Lung (tissue), 11 donors: ENCODE measurements at regions not wholly inside any gene's neighbourhood (a gene's known extent, or its start where the extent isn't known, plus 50 kb on each side); places are given as distances from the start of the nearest gene placed in this dataset.
A peak's percentile ranks its signal among the peaks of the same experiment; 100 is the strongest.

Experiments
- ATAC-seq: fragments of 200-7000 bp; cut with Tn5 transposase; one replicate; pipeline ENCODE4 v1.9.1; 2020; ENCODE audit warnings: moderate number of reproducible peaks; ENCODE audit not compliant: insufficient read depth, low FRiP score
- DNase-seq, 3 donors: peaks; one replicate each; pipeline ENCODE4 v3.0.0-alpha.2; 2013 to 2017
- H3K27ac ChIP-seq, 2 donors: one replicate each; pipeline ENCODE4 v1.5.1; 2013; ENCODE audit warnings: mild to moderate bottlenecking in 2 of 2, moderate library complexity in 2 of 2, control low read depth in 1 of 2, inconsistent platforms in 1 of 2, low read depth in 1 of 2, low read length in 1 of 2
- H3K27me3 ChIP-seq, 3 donors: one replicate each; pipeline ENCODE4 v1.5.1; 2013; ENCODE audit warnings: low read length in 2 of 3; ENCODE audit not compliant: control insufficient read depth in 3 of 3, insufficient read depth in 3 of 3
- H3K36me3 ChIP-seq, 4 donors: one replicate each; pipeline ENCODE4 v1.5.1; 2013; ENCODE audit warnings: low read length in 4 of 4, mild to moderate bottlenecking in 1 of 4, moderate library complexity in 1 of 4; ENCODE audit not compliant: control insufficient read depth in 4 of 4, insufficient read depth in 4 of 4
- H3K4me1 ChIP-seq, 5 donors: one replicate each; pipeline ENCODE4 v1.5.1; 2013; ENCODE audit warnings: low read length in 5 of 5, mild to moderate bottlenecking in 2 of 5, moderate library complexity in 1 of 5; ENCODE audit not compliant: control insufficient read depth in 5 of 5, insufficient read depth in 5 of 5
- H3K4me3 ChIP-seq: one replicate; pipeline ENCODE4 v1.5.1; 2013; ENCODE audit warnings: mild to moderate bottlenecking, control low read depth, moderate library complexity
- H3K9ac ChIP-seq, 2 donors: one replicate each; pipeline ENCODE4 v1.5.1; 2013; ENCODE audit warnings: low read length in 2 of 2, control low read depth in 1 of 2; ENCODE audit not compliant: insufficient read depth in 1 of 2
- H3K9me3 ChIP-seq, 4 donors: one replicate each; pipeline ENCODE4 v1.5.1; 2013; ENCODE audit warnings: low read length in 3 of 4, mild to moderate bottlenecking in 1 of 4, moderate library complexity in 1 of 4; ENCODE audit not compliant: control insufficient read depth in 4 of 4, insufficient read depth in 3 of 4
- WGBS, 2 donors: extraction: QIAGEN DNeasy Blood & Tissue Kit; methylation state at CpG; one replicate each; pipeline ENCODE4 v1.1.7; 2013; 5-methylcytosine and 5-hydroxymethylcytosine counted together
- TF ChIP-seq, protein P1 (sequence below): IDR thresholded peaks from 2 replicates; pipeline ENCODE4 v1.5.1; 2012; ENCODE audit warnings: mild to moderate bottlenecking; ENCODE audit errors: control extremely low read depth, extremely low read depth
- donor health status: control.
- donor health status: control.
- donor health status: Bipolar disorder and iron deficiency.
- donor health status: healthy.
- donor health status: DM: yes; HTN: yes; CAD: no.

DNA sequence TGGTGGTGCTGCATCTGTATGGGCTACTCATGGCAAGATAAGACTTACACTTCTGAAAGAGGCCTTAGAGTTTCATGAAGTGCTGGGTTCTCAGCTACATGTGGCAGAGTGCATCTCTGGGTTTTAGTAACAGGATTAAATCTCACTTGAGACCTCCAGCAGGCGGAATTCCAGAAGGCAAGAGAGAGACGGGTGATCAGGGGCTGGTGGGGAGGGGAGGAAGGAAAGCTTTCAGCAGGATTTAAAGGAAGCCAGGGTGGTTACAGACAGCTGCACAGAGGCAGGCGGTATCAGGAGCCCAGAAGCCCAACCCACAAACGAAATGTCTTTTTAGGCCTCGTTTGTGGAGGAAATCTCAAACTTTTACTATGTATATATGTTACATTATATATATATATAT lies 56.2 kb upstream of the CD82 start:
- no peaks in the 10 kb centered on the region for H3K27me3 ChIP-seq
- TF ChIP-seq, protein P1, sequence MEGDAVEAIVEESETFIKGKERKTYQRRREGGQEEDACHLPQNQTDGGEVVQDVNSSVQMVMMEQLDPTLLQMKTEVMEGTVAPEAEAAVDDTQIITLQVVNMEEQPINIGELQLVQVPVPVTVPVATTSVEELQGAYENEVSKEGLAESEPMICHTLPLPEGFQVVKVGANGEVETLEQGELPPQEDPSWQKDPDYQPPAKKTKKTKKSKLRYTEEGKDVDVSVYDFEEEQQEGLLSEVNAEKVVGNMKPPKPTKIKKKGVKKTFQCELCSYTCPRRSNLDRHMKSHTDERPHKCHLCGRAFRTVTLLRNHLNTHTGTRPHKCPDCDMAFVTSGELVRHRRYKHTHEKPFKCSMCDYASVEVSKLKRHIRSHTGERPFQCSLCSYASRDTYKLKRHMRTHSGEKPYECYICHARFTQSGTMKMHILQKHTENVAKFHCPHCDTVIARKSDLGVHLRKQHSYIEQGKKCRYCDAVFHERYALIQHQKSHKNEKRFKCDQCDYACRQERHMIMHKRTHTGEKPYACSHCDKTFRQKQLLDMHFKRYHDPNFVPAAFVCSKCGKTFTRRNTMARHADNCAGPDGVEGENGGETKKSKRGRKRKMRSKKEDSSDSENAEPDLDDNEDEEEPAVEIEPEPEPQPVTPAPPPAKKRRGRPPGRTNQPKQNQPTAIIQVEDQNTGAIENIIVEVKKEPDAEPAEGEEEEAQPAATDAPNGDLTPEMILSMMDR = no peak
- ATAC-seq (no peak), DNase-seq (peak in 2 of 3 donors; percentile 36 to 45)
- H3K9ac ChIP-seq = no peak overlapping the region
- WGBS, 2 donors = 55 to 59% methylated on average over 5 of the region's 5 CpGs
- H3K4me3 ChIP-seq = no peak overlapping the region
- no peak overlapping the region for H3K27ac ChIP-seq
- H3K4me1 ChIP-seq = peaks cover 0 to 4% (median 0%) of the 10 kb centered on the region in 5 donors
- peaks cover 0 to 9% (median 0%) of the 10 kb centered on the region in 4 donors for H3K9me3 ChIP-seq
- no peaks in the 10 kb centered on the region for H3K36me3 ChIP-seq

DNA sequence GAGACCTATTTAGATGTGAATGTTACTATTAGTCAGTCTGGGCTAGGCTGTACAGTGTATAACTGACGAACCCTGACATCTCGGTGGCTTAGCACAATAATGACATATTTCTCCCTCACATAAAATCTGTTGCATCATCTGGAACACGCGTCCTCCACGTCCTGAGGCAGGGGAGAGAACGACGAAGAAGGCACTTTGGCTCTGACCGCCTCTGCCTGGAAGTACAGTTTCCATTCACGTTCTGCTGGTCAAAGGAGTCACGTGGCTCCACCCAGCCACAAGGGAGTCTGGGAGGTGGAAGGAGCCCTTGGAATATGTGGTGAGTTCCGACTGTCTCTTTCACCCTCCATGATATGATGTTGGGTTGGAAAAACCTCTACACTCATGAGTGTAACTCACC lies 55.1 kb upstream of the CD82 start:
- 80 to 88% methylated on average over 11 of the region's 11 CpGs for WGBS, 2 donors
- ATAC-seq = no peak
- H3K9me3 ChIP-seq = peaks cover 0 to 9% (median 0%) of the 10 kb centered on the region in 4 donors
- H3K36me3 ChIP-seq = no peaks in the 10 kb centered on the region
- TF ChIP-seq, protein P1 = no peak
- H3K9ac ChIP-seq = no peak overlapping the region
- no peaks in the 10 kb centered on the region for H3K27me3 ChIP-seq
- no peak overlapping the region for H3K27ac ChIP-seq
- peaks cover 0 to 4% (median 0%) of the 10 kb centered on the region in 5 donors for H3K4me1 ChIP-seq
- DNase-seq = no peak
- no peak overlapping the region for H3K4me3 ChIP-seq

DNA sequence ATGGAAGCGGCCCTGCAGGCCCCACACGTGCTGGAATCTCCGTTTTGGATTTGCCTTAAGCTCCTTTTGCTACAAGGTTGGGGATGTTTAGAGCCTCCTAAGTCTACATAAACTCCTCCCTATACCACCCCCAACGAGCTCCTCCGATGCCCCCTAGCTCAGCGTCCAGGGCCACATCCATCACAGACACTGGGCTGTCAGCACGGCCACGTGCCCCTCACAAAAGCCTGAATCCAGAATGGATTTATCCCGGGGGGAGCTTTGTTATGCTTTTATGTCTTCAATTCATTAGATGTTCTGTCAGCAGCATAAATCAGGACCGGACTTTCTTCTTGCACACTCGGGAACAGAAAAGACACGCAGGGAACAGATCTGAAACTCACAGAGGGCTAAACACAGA lies 52.6 kb upstream of the CD82 start:
- no peak for ATAC-seq
- 66 to 78% methylated on average over 12 of the region's 12 CpGs for WGBS, 2 donors

More for the DNA sequence above, 52.6 kb upstream of the CD82 start:
- Histone ChIP-seq H3K9ac (no peak overlapping the region), H3K27ac (no peak overlapping the region), H3K4me3 (no peak overlapping the region), H3K4me1 (peaks cover 0 to 4% (median 0%) of the 10 kb centered on the region in 5 donors), H3K27me3 (no peaks in the 10 kb centered on the region), H3K9me3 (no peaks in the 10 kb centered on the region), H3K36me3 (no peaks in the 10 kb centered on the region)
- TF ChIP-seq, protein P1 = no peak
- no peak for DNase-seq
